H1 (cell line): ENCODE measurements at regions not wholly inside any gene's neighbourhood (a gene's known extent, or its start where the extent isn't known, plus 50 kb on each side); places are given as distances from the start of the nearest gene placed in this dataset.

Experiments used
- CTCF ChIA-PET: fragments of 300-600 bp; sonication (Branson Sonifier 250); formaldehyde crosslinking; loops from one replicate; lab custom pipeline; 2021; ENCODE audit not compliant: partially characterized antibody; lab: Charles Lee
- POLR2A ChIA-PET: fragments of 300-600 bp; sonication (Branson Sonifier 250); formaldehyde crosslinking; loops from one replicate; lab custom pipeline; 2021; ENCODE audit warnings: inconsistent platforms; ENCODE audit not compliant: partially characterized antibody; lab: Charles Lee
- DNase-seq, 2 experiments: peaks; one replicate each; pipeline versions ENCODE4 v3.0.0 to v3.0.0-alpha.2; 2010 to 2022; ENCODE audit warnings: low spot score in 2 of 2, low read depth in 1 of 2, mixed read lengths in 1 of 2
- FAIRE-seq: peaks from 2 replicates; lab custom pipeline; 2011; peaks lifted over from hg19 to GRCh38; lab: Jason Lieb, UNC
- H2AFZ ChIP-seq: 2 replicates; pipeline ENCODE4 v1.8.1; 2012; ENCODE audit warnings: low read length, inconsistent platforms
- H2AK5ac ChIP-seq: 2 replicates; pipeline ENCODE4 v1.6.1; 2013; ENCODE audit warnings: low read depth, low read length
- H2BK120ac ChIP-seq: replicated peaks from 2 replicates; pipeline ENCODE3; 2013; ENCODE audit warnings: low read depth, low read length, inconsistent platforms
- H2BK12ac ChIP-seq: 2 replicates; pipeline ENCODE4 v1.6.1; 2013; ENCODE audit warnings: low read depth, low read length
- H2BK15ac ChIP-seq: 2 replicates; pipeline ENCODE4 v1.6.1; 2013; ENCODE audit warnings: low read length
- H2BK20ac ChIP-seq: 2 replicates; pipeline ENCODE4 v1.6.1; 2013; ENCODE audit warnings: low read length
- H2BK5ac ChIP-seq: 2 replicates; pipeline ENCODE4 v1.6.1; 2013; ENCODE audit warnings: low read depth, low read length
- H3K14ac ChIP-seq: 2 replicates; pipeline ENCODE4 v1.6.1; 2013; ENCODE audit warnings: inconsistent platforms; ENCODE audit not compliant: insufficient read length
- H3K18ac ChIP-seq: 2 replicates; pipeline ENCODE4 v1.6.1; 2013; ENCODE audit warnings: low read length; ENCODE audit errors: extremely low read depth
- H3K23ac ChIP-seq: 2 replicates; pipeline ENCODE4 v1.6.1; 2013; ENCODE audit warnings: inconsistent platforms; ENCODE audit not compliant: insufficient read length
- H3K23me2 ChIP-seq: 2 replicates; pipeline ENCODE4 v1.6.1; 2013; ENCODE audit warnings: low read depth, low read length
- H3K27ac ChIP-seq: 2 replicates; pipeline ENCODE4 v1.6.1; 2011; ENCODE audit warnings: low read depth, low read length, inconsistent platforms
- H3K27me3 ChIP-seq, 4 experiments: replicated peaks in 1 of 4; 1 replicate in 1 of 4; 2 replicates in 3 of 4; pipeline versions ENCODE4 v1.6.1 to v1.8.1; 2011 to 2013; ENCODE audit warnings: low read length in 3 of 4, mild to moderate bottlenecking in 3 of 4, inconsistent platforms in 2 of 4, mixed read lengths in 2 of 4, moderate library complexity in 1 of 4; ENCODE audit not compliant: control insufficient read depth in 3 of 4, insufficient read depth in 3 of 4; ENCODE audit errors: extremely low read depth in 1 of 4
- H3K36me3 ChIP-seq, 4 experiments: 2 replicates each; pipeline versions ENCODE4 v1.6.1 to v1.8.1; 2011 to 2013; ENCODE audit warnings: mild to moderate bottlenecking in 4 of 4, low read length in 3 of 4, moderate library complexity in 2 of 4, control low read depth in 1 of 4, inconsistent platforms in 1 of 4; ENCODE audit not compliant: insufficient read depth in 4 of 4, control insufficient read depth in 2 of 4
- H3K4ac ChIP-seq: replicated peaks from 2 replicates; pipeline ENCODE3; 2013; ENCODE audit warnings: low read length, low read depth, mixed read lengths, inconsistent platforms; ENCODE audit not compliant: insufficient read length
- H3K4me1 ChIP-seq, 4 experiments: replicated peaks in 1 of 4; 1 replicate in 1 of 4; 2 replicates in 3 of 4; pipeline versions ENCODE4 v1.6.1 to v1.8.1; 2011 to 2013; ENCODE audit warnings: low read length in 3 of 4, inconsistent platforms in 2 of 4, mixed read lengths in 1 of 4; ENCODE audit not compliant: insufficient read depth in 4 of 4, control insufficient read depth in 3 of 4
- H3K4me2 ChIP-seq, 2 experiments: 2 replicates each; pipeline versions ENCODE4 v1.6.1 to v1.8.1; 2011 to 2013; ENCODE audit warnings: low read depth in 2 of 2, low read length in 2 of 2, control low read depth in 1 of 2, inconsistent platforms in 1 of 2, mild to moderate bottlenecking in 1 of 2; ENCODE audit not compliant: insufficient read depth in 1 of 2
- H3K4me3 ChIP-seq, 4 experiments: fragments of 200-600, 300-600 bp in 1 of 4; sonication (generic), shearing (Covaris generic), sonication (Bioruptor Twin) in 1 of 4; 2 replicates each; pipeline versions ENCODE4 v1.5.1 to v1.8.1; 2011 to 2016; ENCODE audit warnings: low read length in 4 of 4, low read depth in 3 of 4, control low read depth in 2 of 4, inconsistent platforms in 2 of 4, mild to moderate bottlenecking in 2 of 4, mixed read lengths in 1 of 4, moderate library complexity in 1 of 4; ENCODE audit not compliant: insufficient read depth in 2 of 4; ENCODE audit errors: extremely low read depth in 1 of 4
- H3K56ac ChIP-seq: replicated peaks from 2 replicates; pipeline ENCODE3; 2013; ENCODE audit warnings: low read depth, mild to moderate bottlenecking, mixed read lengths, low read length, inconsistent platforms; ENCODE audit not compliant: insufficient read length
- H3K79me1 ChIP-seq: 2 replicates; pipeline ENCODE4 v1.6.1; 2013; ENCODE audit warnings: low read depth, low read length, control low read depth
- H3K79me2 ChIP-seq, 2 experiments: 2 replicates each; pipeline versions ENCODE4 v1.6.1 to v1.8.1; 2012 to 2013; ENCODE audit warnings: low read length in 2 of 2, mild to moderate bottlenecking in 2 of 2, inconsistent platforms in 1 of 2; ENCODE audit not compliant: insufficient read depth in 2 of 2, control insufficient read depth in 1 of 2
- H3K9ac ChIP-seq, 4 experiments: replicated peaks in 1 of 4; 1 replicate in 1 of 4; 2 replicates in 3 of 4; pipeline versions ENCODE4 v1.6.1 to v1.8.1; 2011 to 2013; ENCODE audit warnings: low read depth in 3 of 4, low read length in 3 of 4, control low read depth in 2 of 4, mild to moderate bottlenecking in 2 of 4, moderate library complexity in 2 of 4, inconsistent platforms in 1 of 4; ENCODE audit errors: extremely low read depth in 1 of 4
- H3K9me3 ChIP-seq, 2 experiments: 2 replicates each; pipeline versions ENCODE4 v1.6.1 to v1.8.1; 2012 to 2013; ENCODE audit warnings: mild to moderate bottlenecking in 2 of 2, moderate library complexity in 2 of 2, control low read depth in 1 of 2, inconsistent platforms in 1 of 2, low read depth in 1 of 2, low read length in 1 of 2, mixed read lengths in 1 of 2; ENCODE audit not compliant: insufficient read depth in 2 of 2
- H4K20me1 ChIP-seq, 2 experiments: replicated peaks in 1 of 2; 2 replicates each; pipeline versions ENCODE3 to v1.8.1; 2011 to 2013; ENCODE audit warnings: inconsistent platforms in 2 of 2, low read length in 2 of 2, mild to moderate bottlenecking in 1 of 2; ENCODE audit not compliant: insufficient read depth in 2 of 2, control insufficient read depth in 1 of 2
- H4K5ac ChIP-seq: 2 replicates; pipeline ENCODE4 v1.6.1; 2013; ENCODE audit warnings: low read length, low read depth, mixed read lengths, inconsistent platforms; ENCODE audit not compliant: insufficient read length
- H4K8ac ChIP-seq: 2 replicates; pipeline ENCODE4 v1.8.0; 2013; ENCODE audit warnings: mild to moderate bottlenecking, moderate library complexity, low read length, inconsistent platforms; ENCODE audit not compliant: insufficient read depth; ENCODE audit errors: extremely low read depth
- H4K91ac ChIP-seq: replicated peaks from 2 replicates; pipeline ENCODE3; 2013; ENCODE audit warnings: low read length, mixed read lengths, inconsistent platforms; ENCODE audit not compliant: insufficient read length
- BCL11A ChIP-seq, 2 experiments: IDR thresholded peaks; one replicate each; pipeline ENCODE4 v1.6.1; 2011; ENCODE audit warnings: low read depth in 2 of 2, low read length in 2 of 2, mild to moderate bottlenecking in 2 of 2
- CBX5 ChIP-seq: fragments of 300-800, 300-1000 bp; sonication (generic); IDR thresholded peaks from 2 replicates; pipeline ENCODE4 v1.7.1; 2016; ENCODE audit warnings: antibody characterized with exemption, low read length, low read depth
- CHD1 ChIP-seq: IDR thresholded peaks from 2 replicates; pipeline ENCODE4 v1.6.1; 2012; ENCODE audit warnings: low read depth, low read length, improper control_type of control experiment
- CHD2 ChIP-seq: IDR thresholded peaks from 2 replicates; pipeline ENCODE4 v1.6.1; 2012; ENCODE audit warnings: low read length, improper control_type of control experiment
- CREB1 ChIP-seq: IDR thresholded peaks from 2 replicates; pipeline ENCODE4 v1.6.1; 2012; ENCODE audit warnings: inconsistent platforms
- GTF2F1 ChIP-seq: IDR thresholded peaks from 2 replicates; pipeline ENCODE4 v1.6.1; 2012; ENCODE audit warnings: low read depth, low read length, improper control_type of control experiment, borderline replicate concordance
- HDAC6 ChIP-seq: IDR thresholded peaks from one replicate; pipeline ENCODE4 v1.7.1; 2012; ENCODE audit warnings: low read depth, mild to moderate bottlenecking, inconsistent platforms, low read length, moderate library complexity
- KDM4A ChIP-seq: IDR thresholded peaks from one replicate; pipeline ENCODE4 v1.7.1; 2012; ENCODE audit warnings: low read depth, mild to moderate bottlenecking, moderate library complexity, low read length, inconsistent platforms; ENCODE audit not compliant: severe bottlenecking
- KDM5A ChIP-seq: fragments of 200-600 bp; IDR thresholded peaks from 2 replicates; pipeline ENCODE4 v1.7.1; 2012; ENCODE audit warnings: mild to moderate bottlenecking, low read length, inconsistent platforms, mixed read lengths
- RXRA ChIP-seq: IDR thresholded peaks from 2 replicates; pipeline ENCODE4 v1.6.1; 2011; ENCODE audit warnings: low read depth, mild to moderate bottlenecking, low read length, moderate library complexity; ENCODE audit not compliant: insufficient read depth
- SRF ChIP-seq: IDR thresholded peaks from 2 replicates; pipeline ENCODE4 v1.6.1; 2011; ENCODE audit warnings: mild to moderate bottlenecking, low read depth, low read length, moderate library complexity
- TAF1 ChIP-seq: IDR thresholded peaks from 2 replicates; pipeline ENCODE4 v1.6.1; 2011; ENCODE audit warnings: mild to moderate bottlenecking, low read depth, low read length
- WGBS, 2 experiments: shearing (Covaris generic) in 1 of 2; methylation state at CpG; one replicate each; pipeline versions ENCODE4 v1.1.6 to v1.1.7; 2013 to 2015; ENCODE audit warnings: low lambda C conversion rate in 2 of 2, mixed read lengths in 2 of 2, inconsistent platforms in 1 of 2, low coverage in 1 of 2, missing lambda C conversion rate in 1 of 2; ENCODE audit not compliant: insufficient replicate concordance in 2 of 2, insufficient coverage in 1 of 2, insufficient read length in 1 of 2; ENCODE audit errors: extremely low coverage in 1 of 2, missing lambda C conversion rate in 1 of 2; 5-methylcytosine and 5-hydroxymethylcytosine counted together
- TF ChIP-seq, protein P1 (sequence below), 3 experiments: IDR thresholded peaks; 1 replicate in 2 of 3; 2 replicates in 1 of 3; pipeline versions ENCODE4 v1.5.1 to v1.6.1; 2011; ENCODE audit warnings: low read length in 3 of 3, mild to moderate bottlenecking in 3 of 3, inconsistent platforms in 2 of 3, low read depth in 1 of 3, moderate library complexity in 1 of 3; ENCODE audit not compliant: insufficient read depth in 1 of 3; ENCODE audit errors: control extremely low read depth in 1 of 3

DNA sequence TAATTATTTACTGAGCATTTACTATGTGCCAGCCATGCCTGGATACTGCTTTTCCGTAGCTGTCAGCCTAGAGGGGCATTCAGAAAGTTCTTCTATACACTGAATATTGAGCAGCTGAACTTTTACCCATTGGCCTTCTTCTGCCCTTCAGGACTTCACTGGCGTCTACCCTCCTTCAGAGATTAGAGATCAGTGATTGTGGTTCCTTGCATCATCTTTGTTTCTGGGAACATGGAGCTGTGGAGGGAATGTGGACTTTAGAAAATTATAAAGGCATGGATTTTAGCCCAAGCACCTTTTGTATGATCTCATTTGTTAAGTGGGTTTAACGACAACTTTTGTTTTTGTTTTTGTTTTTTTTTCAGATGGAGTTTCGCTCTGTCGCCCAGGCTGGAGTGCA, 58.7 kb upstream of the POU3F1 start:
- H4K8ac ChIP-seq: no peak overlapping the region
- H3K4ac ChIP-seq: no peak overlapping the region
- no peaks in the 10 kb centered on the region for H3K23me2 ChIP-seq
- H3K27ac ChIP-seq: no peak overlapping the region
- no peak overlapping the region for H4K91ac ChIP-seq
- no peaks in the 10 kb centered on the region for H3K36me3 ChIP-seq
- no peak overlapping the region for H2AFZ ChIP-seq
- DNase-seq: no peak
- H3K4me3 ChIP-seq: no peak overlapping the region
- no peak overlapping the region for H3K4me2 ChIP-seq
- peaks cover 0 to 2% of the 10 kb centered on the region in 2 experiments; a peak in 2 of 4 replicates for H3K9me3 ChIP-seq
- TF ChIP-seq, protein P1, sequence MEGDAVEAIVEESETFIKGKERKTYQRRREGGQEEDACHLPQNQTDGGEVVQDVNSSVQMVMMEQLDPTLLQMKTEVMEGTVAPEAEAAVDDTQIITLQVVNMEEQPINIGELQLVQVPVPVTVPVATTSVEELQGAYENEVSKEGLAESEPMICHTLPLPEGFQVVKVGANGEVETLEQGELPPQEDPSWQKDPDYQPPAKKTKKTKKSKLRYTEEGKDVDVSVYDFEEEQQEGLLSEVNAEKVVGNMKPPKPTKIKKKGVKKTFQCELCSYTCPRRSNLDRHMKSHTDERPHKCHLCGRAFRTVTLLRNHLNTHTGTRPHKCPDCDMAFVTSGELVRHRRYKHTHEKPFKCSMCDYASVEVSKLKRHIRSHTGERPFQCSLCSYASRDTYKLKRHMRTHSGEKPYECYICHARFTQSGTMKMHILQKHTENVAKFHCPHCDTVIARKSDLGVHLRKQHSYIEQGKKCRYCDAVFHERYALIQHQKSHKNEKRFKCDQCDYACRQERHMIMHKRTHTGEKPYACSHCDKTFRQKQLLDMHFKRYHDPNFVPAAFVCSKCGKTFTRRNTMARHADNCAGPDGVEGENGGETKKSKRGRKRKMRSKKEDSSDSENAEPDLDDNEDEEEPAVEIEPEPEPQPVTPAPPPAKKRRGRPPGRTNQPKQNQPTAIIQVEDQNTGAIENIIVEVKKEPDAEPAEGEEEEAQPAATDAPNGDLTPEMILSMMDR (IDR thresholded peaks at IDR 0.05; ENCODE audit: control extremely low read depth in 1 of 3, insufficient read depth in 1 of 3, low read depth in 1 of 3, low read length in 3 of 3): no peak
- no peak for TF ChIP-seq CREB1
- TF ChIP-seq KDM5A: no peak
- TF ChIP-seq KDM4A: no peak
- no peak for TF ChIP-seq SRF
- no peak for TF ChIP-seq HDAC6
- TF ChIP-seq CHD1: no peak
- no peak for TF ChIP-seq GTF2F1
- TF ChIP-seq BCL11A (IDR thresholded peaks at IDR 0.05; ENCODE audit: low read depth in 2 of 2, low read length in 2 of 2): no peak
- TF ChIP-seq RXRA: no peak
- no peak for TF ChIP-seq CHD2
- no peak for TF ChIP-seq CBX5
- no peak for TF ChIP-seq TAF1
- no peaks in the 10 kb centered on the region for H4K20me1 ChIP-seq
- WGBS, 2 experiments: 90% methylated on average over 5 of the region's 5 CpGs; no CpG with 5 or more reads in 1 of the 2 experiments
- no peak overlapping the region for H2BK15ac ChIP-seq
- H4K5ac ChIP-seq: no peak overlapping the region
- no peak overlapping the region for H2AK5ac ChIP-seq
- no peak for FAIRE-seq
- ChIA-PET POLR2A (interaction anchor here (1.0 to 1.2 kb wide), 3 partner anchors 9 to 106 kb away, joined by 3 read pairs; no protein-coding TSS in a partner anchor), CTCF (interaction anchor here (0.6 to 2.1 kb wide), 8 partner anchors 9 to 421 kb away, joined by 3 to 7 read pairs (median 3); no protein-coding TSS in a partner anchor)
- no peak overlapping the region for H2BK12ac ChIP-seq
- H2BK5ac ChIP-seq: no peak overlapping the region
- no peak overlapping the region for H2BK20ac ChIP-seq
- no peak overlapping the region for H2BK120ac ChIP-seq
- H3K27me3 ChIP-seq: no peaks in the 10 kb centered on the region
- H3K23ac ChIP-seq: no peak overlapping the region
- H3K79me1 ChIP-seq: no peaks in the 10 kb centered on the region
- no peak overlapping the region for H3K18ac ChIP-seq
- H3K56ac ChIP-seq: no peak overlapping the region
- peaks cover 0 to 3% (median 0%) of the 10 kb centered on the region in 4 experiments; a peak in 2 of 7 replicates for H3K4me1 ChIP-seq
- H3K79me2 ChIP-seq: no peaks in the 10 kb centered on the region
- no peak overlapping the region for H3K9ac ChIP-seq
- H3K14ac ChIP-seq: no peak overlapping the region
